K562 (cell line): ENCODE measurements at regions not wholly inside any gene's neighbourhood (a gene's known extent, or its start where the extent isn't known, plus 50 kb on each side); places are given as distances from the start of the nearest gene placed in this dataset.

ENCODE experiments used
- ATAC-seq: fragments of 200-7000 bp; cut with Tn5 transposase; 3 replicates; pipeline ENCODE4 v1.9.1; 2020; ENCODE audit warnings: moderate library complexity
- BruUV-seq: library from RNA; stranded (reverse); fragments of 400-500 nt; replicated peaks from 2 replicates; lab custom pipeline; 2021; lab: Mats Ljungman, UMichigan
- CTCF ChIA-PET: fragments of 300-600 bp; formaldehyde crosslinking; extraction: SDS; loops from one replicate; lab custom pipeline; 2021; ENCODE audit warnings: low intra/inter-chr PET ratio; lab: Yijun Ruan, JAX
- POLR2A ChIA-PET: fragments of 300-600, 350-650 bp; sonication (Branson Sonifier 250); formaldehyde crosslinking; extraction: SDS; loops from one replicate; lab custom pipeline; 2021; ENCODE audit warnings: antibody characterized with exemption, inconsistent platforms; lab: Yijun Ruan, JAX
- DNase-seq, 4 experiments: peaks; one replicate each; pipeline versions ENCODE4 v3.0.0 to v3.0.0-alpha.2; 2011 to 2018; ENCODE audit warnings: low spot score in 3 of 4, mixed read lengths in 3 of 4; ENCODE audit errors: extremely low read depth in 1 of 4
- FAIRE-seq: peaks from 2 replicates; lab custom pipeline; 2011; peaks lifted over from hg19 to GRCh38; lab: Jason Lieb, UNC
- H2AFZ ChIP-seq: 2 replicates; pipeline ENCODE4 v1.6.0; 2011; ENCODE audit warnings: low read depth, low read length, control low read depth, inconsistent platforms
- H3K27ac ChIP-seq: fragments of 200-600 bp; 3 replicates; pipeline ENCODE4 v1.8.0; 2011; ENCODE audit warnings: low read depth, mild to moderate bottlenecking, control low read depth, inconsistent platforms, low read length, moderate library complexity, mixed read lengths; ENCODE audit errors: extremely low read depth
- H3K27me3 ChIP-seq, 2 experiments: fragments of 300-600 bp in 1 of 2; 2 replicates in 1 of 2; 3 replicates in 1 of 2; pipeline versions ENCODE4 v1.6.0 to v1.8.0; 2011; ENCODE audit warnings: inconsistent platforms in 2 of 2, low read length in 2 of 2, mild to moderate bottlenecking in 1 of 2, mixed read lengths in 1 of 2, moderate library complexity in 1 of 2; ENCODE audit not compliant: control insufficient read depth in 2 of 2, insufficient read depth in 2 of 2
- H3K36me3 ChIP-seq: fragments of 300-600 bp; 3 replicates; pipeline ENCODE4 v1.8.0; 2011; ENCODE audit warnings: mild to moderate bottlenecking, low read length, inconsistent platforms; ENCODE audit not compliant: control insufficient read depth, insufficient read depth
- H3K4me1 ChIP-seq, 2 experiments: fragments of 200-600 bp in 1 of 2; replicated peaks in 1 of 2; 2 replicates in 1 of 2; 3 replicates in 1 of 2; pipeline versions ENCODE4 v1.5.1 to v1.8.0; 2011; ENCODE audit warnings: inconsistent platforms in 2 of 2, low read length in 2 of 2, mild to moderate bottlenecking in 1 of 2, mixed read lengths in 1 of 2, moderate library complexity in 1 of 2; ENCODE audit not compliant: control insufficient read depth in 2 of 2, insufficient read depth in 2 of 2
- H3K4me2 ChIP-seq: 2 replicates; pipeline ENCODE4 v1.6.1; 2011; ENCODE audit warnings: low read length, control low read depth, inconsistent platforms, mixed read lengths; ENCODE audit not compliant: insufficient read depth
- H3K4me3 ChIP-seq: fragments of 200-600 bp; sonication (generic), shearing (Covaris generic); 2 replicates; pipeline ENCODE4 v1.5.1; 2016; ENCODE audit warnings: control low read depth, inconsistent platforms
- H3K79me2 ChIP-seq: fragments of 200-600 bp; 3 replicates; pipeline ENCODE4 v1.8.0; 2011; ENCODE audit warnings: low read length, inconsistent platforms; ENCODE audit not compliant: control insufficient read depth, insufficient read depth
- H3K9ac ChIP-seq, 2 experiments: 2 replicates each; pipeline versions ENCODE4 v1.6.0 to v1.6.1; 2011; ENCODE audit warnings: low read depth in 2 of 2, low read length in 2 of 2, control low read depth in 1 of 2, inconsistent platforms in 1 of 2, mild to moderate bottlenecking in 1 of 2, mixed read lengths in 1 of 2; ENCODE audit not compliant: insufficient read depth in 1 of 2
- H3K9me1 ChIP-seq: one replicate; pipeline ENCODE4 v1.6.0; 2011; ENCODE audit warnings: inconsistent platforms, mild to moderate bottlenecking, low read length, moderate library complexity; ENCODE audit not compliant: control insufficient read depth, insufficient read depth
- H3K9me3 ChIP-seq: replicated peaks from 2 replicates; pipeline ENCODE4 v1.5.1; 2011; ENCODE audit warnings: low read depth, low read length, inconsistent platforms; ENCODE audit not compliant: control insufficient read depth, insufficient read depth
- H4K20me1 ChIP-seq: replicated peaks from 2 replicates; pipeline ENCODE4 v1.6.1; 2011; ENCODE audit warnings: low read length, inconsistent platforms, mixed read lengths; ENCODE audit not compliant: control insufficient read depth, insufficient read depth
- ARHGAP35 ChIP-seq: fragments of 450-650 bp; IDR thresholded peaks from 2 replicates; pipeline ENCODE4 v1.6.1; 2018; ENCODE audit not compliant: partially characterized antibody
- BRCA1 ChIP-seq, 2 experiments: fragments of 450-650 bp in 1 of 2; sonication (generic) in 1 of 2; formaldehyde crosslinking in 1 of 2; IDR thresholded peaks; 2 replicates each; pipeline versions ENCODE4 v1.5.0 to v1.6.1; 2017 to 2020; ENCODE audit warnings: mild to moderate bottlenecking in 1 of 2, missing genetic modification reagents in 1 of 2
- CCAR2 ChIP-seq: fragments of 200-400 bp; formaldehyde crosslinking; IDR thresholded peaks from 2 replicates; pipeline ENCODE4 v1.6.1; 2017; ENCODE audit warnings: mild to moderate bottlenecking, low read depth, low read length
- CSDE1 ChIP-seq, 2 experiments: fragments of 450-650 bp; IDR thresholded peaks; 2 replicates each; pipeline ENCODE4 v1.6.1; 2016; ENCODE audit warnings: mild to moderate bottlenecking in 1 of 2
- MAFG ChIP-seq: fragments of 450-650 bp; conservative IDR thresholded peaks from 2 replicates; pipeline ENCODE4 v1.6.1; 2016; ENCODE audit warnings: missing genetic modification characterization, missing compliant biosample characterization
- PHF21A ChIP-seq: fragments of 450-650 bp; IDR thresholded peaks from 2 replicates; pipeline ENCODE4 v1.6.1; 2017; ENCODE audit warnings: low read depth, borderline replicate concordance
- SIRT6 ChIP-seq: IDR thresholded peaks from one replicate; pipeline ENCODE4 v1.6.1; 2012; ENCODE audit warnings: low read depth, mild to moderate bottlenecking, control low read depth, inconsistent platforms, low read length, moderate library complexity
- SMARCC2 ChIP-seq: fragments of 450-650 bp; IDR thresholded peaks from 2 replicates; pipeline ENCODE4 v1.6.1; 2017; ENCODE audit warnings: antibody characterized with exemption, moderate library complexity, mild to moderate bottlenecking, low read depth
- SMARCE1 ChIP-seq: fragments of 450-650 bp; IDR thresholded peaks from 2 replicates; pipeline ENCODE4 v1.7.1; 2016; ENCODE audit warnings: mild to moderate bottlenecking
- SRSF7 ChIP-seq: fragments of 200-400 bp; formaldehyde crosslinking; optimal IDR thresholded peaks from 2 replicates; pipeline ENCODE3; 2017; ENCODE audit warnings: mild to moderate bottlenecking, low read depth, low read length
- TARDBP ChIP-seq: fragments of 450-650 bp; IDR thresholded peaks from 2 replicates; pipeline ENCODE4 v1.6.1; 2016
- ZBTB11 ChIP-seq, 3 experiments: fragments of 200-800 bp in 1 of 3; fragments of 250-450 bp in 1 of 3; fragments of 450-650 bp in 1 of 3; sonication (Bioruptor Pico) in 1 of 3; sonication (Bioruptor generic) in 1 of 3; formaldehyde crosslinking in 1 of 3; IDR thresholded peaks; 2 replicates each; pipeline versions ENCODE4 v1.6.1 to v1.8.0; 2016 to 2022; ENCODE audit warnings: mild to moderate bottlenecking in 2 of 3, missing genetic modification characterization in 2 of 3, missing compliant biosample characterization in 1 of 3, moderate library complexity in 1 of 3
- ZNF197 ChIP-seq: fragments of 200-800 bp; sonication (Bioruptor generic); IDR thresholded peaks from 2 replicates; pipeline ENCODE4 v1.6.1; 2016; ENCODE audit warnings: low read depth, missing genetic modification characterization, missing compliant biosample characterization
- ZNF551 ChIP-seq: fragments of 250-450 bp; sonication (Bioruptor Pico); IDR thresholded peaks from 2 replicates; pipeline ENCODE4 v1.5.0; 2021; ENCODE audit warnings: mild to moderate bottlenecking, moderate library complexity
- WGBS: fragments of 100-300 bp; shearing (Covaris generic); methylation state at CpG from one replicate; pipeline ENCODE4 v1.1.6; 2016; ENCODE audit warnings: low coverage, mixed read lengths; ENCODE audit not compliant: insufficient coverage; ENCODE audit errors: missing lambda C conversion rate; 5-methylcytosine and 5-hydroxymethylcytosine counted together
- in situ Hi-C: fragments of 300-500 bp; cut with MboI; formaldehyde crosslinking; loops from 4 replicates; pipeline ENCODE4 v1.15.0; 2018; ENCODE audit warnings: inconsistent platforms, mixed read lengths
- intact Hi-C: fragments of 100-400 bp; cut with micrococcal nuclease; formaldehyde crosslinking; loops from 2 replicates; pipeline ENCODE4 v1.14.2; 2022
- TF ChIP-seq, protein P1 (sequence below), 3 experiments: IDR thresholded peaks in 2 of 3; conservative IDR thresholded peaks in 1 of 3; 2 replicates each; pipeline ENCODE4 v1.5.1; 2011 to 2012; ENCODE audit warnings: low read length in 3 of 3, mild to moderate bottlenecking in 3 of 3, control low read depth in 2 of 3, improper control_type of control experiment in 1 of 3, inconsistent platforms in 1 of 3, low read depth in 1 of 3, mixed read lengths in 1 of 3, moderate library complexity in 1 of 3; ENCODE audit not compliant: insufficient read depth in 2 of 3
- TF ChIP-seq, protein P2 (sequence below): fragments of 450-650 bp; formaldehyde crosslinking; IDR thresholded peaks from 2 replicates; pipeline ENCODE4 v1.4.0; 2020; ENCODE audit warnings: mild to moderate bottlenecking, moderate library complexity

DNA sequence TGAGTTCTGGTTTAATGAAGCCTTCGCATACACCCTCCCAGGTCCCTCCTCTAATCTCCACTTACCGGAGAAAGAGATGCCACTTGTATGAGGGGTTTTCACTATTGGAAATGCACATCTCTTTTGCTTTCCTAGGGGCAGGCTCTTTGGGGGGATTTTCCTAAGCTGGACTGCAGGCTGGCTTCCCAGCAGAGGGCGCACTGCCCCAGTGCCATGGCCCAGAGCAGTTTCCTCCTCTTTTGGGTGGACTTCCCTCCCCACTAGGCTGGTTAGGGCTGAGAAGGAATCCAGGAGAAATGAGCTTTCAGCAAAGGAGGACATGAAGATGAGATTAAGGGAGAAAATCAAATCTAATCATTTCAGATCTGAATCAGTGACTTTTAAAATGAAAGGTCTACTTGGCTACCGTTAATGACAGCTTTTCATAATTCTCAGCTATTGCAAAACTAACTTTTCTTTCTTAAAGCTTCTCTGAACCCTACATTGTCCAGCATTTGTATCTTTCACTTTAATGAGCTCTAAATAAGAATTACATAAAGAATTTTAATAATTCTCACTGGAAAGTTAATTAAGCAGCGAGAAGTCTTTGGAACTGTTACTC is 784.1 kb upstream of the FANCL start:
- H3K9me3 ChIP-seq = no peaks in the 10 kb centered on the region; the same call in 1 of the 2 replicates
- no peaks in the 10 kb centered on the region for H4K20me1 ChIP-seq
- ChIA-PET CTCF (no interaction called here), POLR2A (no interaction called here)
- FAIRE-seq (peak; percentile 79), ATAC-seq (peak; percentile 93), DNase-seq (peak; percentile 27 to 55 (median 34))
- 0 out of 2 replicates have a peak overlapping the region, but pooled peaks have one; percentile 14 for H2AFZ ChIP-seq
- H3K9me1 ChIP-seq = no peaks in the 10 kb centered on the region
- intact Hi-C loops = loop anchor here (5.0 to 10.0 kb wide), 3 partner anchors 157 to 1560 kb away; no protein-coding TSS in a partner anchor
- H3K27ac ChIP-seq = no peak overlapping the region
- no peak overlapping the region for H3K9ac ChIP-seq
- no peaks in the 10 kb centered on the region for H3K4me1 ChIP-seq
- no peaks in the 10 kb centered on the region for H3K79me2 ChIP-seq
- in situ Hi-C loops = no loop called here
- 12% methylated on average over 5 of the region's 5 CpGs for WGBS
- H3K4me3 ChIP-seq = no peak overlapping the region
- no peaks in the 10 kb centered on the region for H3K27me3 ChIP-seq
- no peak overlapping the region for H3K4me2 ChIP-seq
- H3K36me3 ChIP-seq = no peaks in the 10 kb centered on the region
- no TSS peak for BruUV-seq
- TF ChIP-seq, protein P1, sequence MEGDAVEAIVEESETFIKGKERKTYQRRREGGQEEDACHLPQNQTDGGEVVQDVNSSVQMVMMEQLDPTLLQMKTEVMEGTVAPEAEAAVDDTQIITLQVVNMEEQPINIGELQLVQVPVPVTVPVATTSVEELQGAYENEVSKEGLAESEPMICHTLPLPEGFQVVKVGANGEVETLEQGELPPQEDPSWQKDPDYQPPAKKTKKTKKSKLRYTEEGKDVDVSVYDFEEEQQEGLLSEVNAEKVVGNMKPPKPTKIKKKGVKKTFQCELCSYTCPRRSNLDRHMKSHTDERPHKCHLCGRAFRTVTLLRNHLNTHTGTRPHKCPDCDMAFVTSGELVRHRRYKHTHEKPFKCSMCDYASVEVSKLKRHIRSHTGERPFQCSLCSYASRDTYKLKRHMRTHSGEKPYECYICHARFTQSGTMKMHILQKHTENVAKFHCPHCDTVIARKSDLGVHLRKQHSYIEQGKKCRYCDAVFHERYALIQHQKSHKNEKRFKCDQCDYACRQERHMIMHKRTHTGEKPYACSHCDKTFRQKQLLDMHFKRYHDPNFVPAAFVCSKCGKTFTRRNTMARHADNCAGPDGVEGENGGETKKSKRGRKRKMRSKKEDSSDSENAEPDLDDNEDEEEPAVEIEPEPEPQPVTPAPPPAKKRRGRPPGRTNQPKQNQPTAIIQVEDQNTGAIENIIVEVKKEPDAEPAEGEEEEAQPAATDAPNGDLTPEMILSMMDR (IDR thresholded peaks at IDR 0.05 in 2 of 3, conservative IDR thresholded peaks at IDR 0.05 in 1 of 3; ENCODE audit: insufficient read depth in 2 of 3, low read depth in 1 of 3, low read length in 3 of 3) = peak; percentile 75 to 86 (median 82)
- TF ChIP-seq ARHGAP35 (no peak), SIRT6 (no peak), CCAR2 (no peak), ZBTB11 (CRISPR knock-in tag; IDR thresholded peaks at IDR 0.05) (no peak), ZNF197 (no peak), PHF21A (no peak), ZNF551 (CRISPR knock-in tag) (no peak), SMARCC2 (no peak), CSDE1 (IDR thresholded peaks at IDR 0.05) (no peak), BRCA1 (IDR thresholded peaks at IDR 0.05) (no peak), BRCA1 (CRISPR knock-in tag; IDR thresholded peaks at IDR 0.05) (no peak), SMARCE1 (no peak), TARDBP (no peak), SRSF7 (no peak), MAFG (no peak)
- TF ChIP-seq, protein P2, sequence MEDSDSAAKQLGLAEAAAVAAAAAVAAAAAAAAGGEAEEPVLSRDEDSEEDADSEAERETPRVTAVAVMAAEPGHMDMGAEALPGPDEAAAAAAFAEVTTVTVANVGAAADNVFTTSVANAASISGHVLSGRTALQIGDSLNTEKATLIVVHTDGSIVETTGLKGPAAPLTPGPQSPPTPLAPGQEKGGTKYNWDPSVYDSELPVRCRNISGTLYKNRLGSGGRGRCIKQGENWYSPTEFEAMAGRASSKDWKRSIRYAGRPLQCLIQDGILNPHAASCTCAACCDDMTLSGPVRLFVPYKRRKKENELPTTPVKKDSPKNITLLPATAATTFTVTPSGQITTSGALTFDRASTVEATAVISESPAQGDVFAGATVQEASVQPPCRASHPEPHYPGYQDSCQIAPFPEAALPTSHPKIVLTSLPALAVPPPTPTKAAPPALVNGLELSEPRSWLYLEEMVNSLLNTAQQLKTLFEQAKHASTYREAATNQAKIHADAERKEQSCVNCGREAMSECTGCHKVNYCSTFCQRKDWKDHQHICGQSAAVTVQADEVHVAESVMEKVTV = peak; percentile 37; the same call in 1 of the 2 replicates
